Psoas muscle (tissue), 7 donors: ENCODE measurements at regions not wholly inside any gene's neighbourhood (a gene's known extent, or its start where the extent isn't known, plus 50 kb on each side); places are given as distances from the start of the nearest gene placed in this dataset.

Source experiments
- ATAC-seq, 4 donors: fragments of 200-7000 bp; cut with Tn5 transposase; one replicate each; pipeline ENCODE4 v1.9.1; 2020; ENCODE audit warnings: moderate library complexity in 3 of 4, mild to moderate bottlenecking in 2 of 4
- DNase-seq, 2 donors: peaks; one replicate each; pipeline ENCODE4 v3.0.0-alpha.2; 2020
- H3K27ac ChIP-seq: fragments of 200-600 bp; one replicate; pipeline ENCODE4 v1.8.0; 2022
- H3K27me3 ChIP-seq, 3 donors: fragments of 200-600 bp in 1 of 3; one replicate each; pipeline versions ENCODE4 v1.6.1 to v1.8.0; 2013 to 2022; ENCODE audit warnings: low read length in 2 of 3, mild to moderate bottlenecking in 2 of 3, moderate library complexity in 1 of 3; ENCODE audit not compliant: insufficient read depth in 3 of 3
- H3K36me3 ChIP-seq, 2 donors: fragments of 200-600 bp in 1 of 2; one replicate each; pipeline versions ENCODE4 v1.6.1 to v1.8.0; 2013 to 2022; ENCODE audit warnings: low read depth in 1 of 2, mild to moderate bottlenecking in 1 of 2, moderate library complexity in 1 of 2; ENCODE audit not compliant: insufficient read depth in 1 of 2
- H3K4me1 ChIP-seq: fragments of 200-600 bp; one replicate; pipeline ENCODE4 v1.8.0; 2022
- H3K4me3 ChIP-seq: fragments of 200-600 bp; one replicate; pipeline ENCODE4 v1.8.0; 2022; ENCODE audit warnings: mild to moderate bottlenecking
- H3K9me3 ChIP-seq: fragments of 200-600 bp; one replicate; pipeline ENCODE4 v1.8.0; 2022
- WGBS, 3 donors: extraction: QIAGEN DNeasy Blood & Tissue Kit; methylation state at CpG; one replicate each; pipeline versions ENCODE4 v1.1.6 to v1.1.7; 2013; 5-methylcytosine and 5-hydroxymethylcytosine counted together
- intact Hi-C, 2 donors: fragments of 100-400 bp; cut with DNase I; formaldehyde crosslinking; loops; one replicate each; pipeline versions ENCODE4 v1.11.0 to v1.14.2; 2022
- TF ChIP-seq, protein P1 (sequence below): fragments of 200-600 bp; IDR thresholded peaks from one replicate; pipeline ENCODE4 v1.8.0; 2022; ENCODE audit warnings: antibody characterized with exemption
- donor health status: healthy with polysubstance abuse.
- donor health status: DM: no; HTN: no; CAD: no; lungs with moderate emphysema.
- donor health status: Bipolar disorder and iron deficiency.
- donor health status: healthy.
- donor health status: DM: yes; HTN: yes; CAD: no.
- donor health status: DM: no; HTN: no; CAD: no.
- donor health status: DM: yes; HTN: yes; CAD: no.

DNA sequence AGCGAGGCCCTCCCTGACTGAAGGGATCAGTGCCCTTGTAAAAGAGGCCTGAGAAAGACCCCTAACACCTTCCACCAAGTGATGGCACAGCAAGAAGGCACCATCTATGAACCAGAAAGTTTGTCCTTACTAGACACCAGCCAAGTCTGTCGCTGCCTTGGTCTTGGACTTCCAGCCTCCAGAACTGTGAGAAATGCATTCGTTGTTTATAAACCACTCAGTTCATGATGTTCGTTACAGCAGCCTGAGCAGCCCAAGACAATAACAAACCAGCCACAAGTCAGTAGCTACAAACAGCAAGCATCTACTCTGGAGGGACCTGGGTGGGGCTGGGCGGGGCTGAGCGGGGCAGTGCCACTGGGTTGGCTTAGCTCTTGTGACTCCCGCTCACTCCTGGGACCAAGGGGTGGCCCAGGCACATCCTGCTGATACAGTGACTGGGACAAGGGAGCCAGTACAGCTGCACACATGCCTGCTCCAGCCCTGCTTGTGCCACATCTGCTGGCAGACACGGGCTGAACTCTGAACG is 234.9 kb downstream of the IRF8 start:
- no peaks in the 10 kb centered on the region for H3K36me3 ChIP-seq
- H3K27me3 ChIP-seq = peaks cover 0 to 1% (median 0%) of the 10 kb centered on the region in 3 donors
- 77 to 81% (median 77%) methylated on average over 9 of the region's 9 CpGs for WGBS, 3 donors
- no peaks in the 10 kb centered on the region for H3K9me3 ChIP-seq
- H3K4me1 ChIP-seq = no peaks in the 10 kb centered on the region
- TF ChIP-seq, protein P1, sequence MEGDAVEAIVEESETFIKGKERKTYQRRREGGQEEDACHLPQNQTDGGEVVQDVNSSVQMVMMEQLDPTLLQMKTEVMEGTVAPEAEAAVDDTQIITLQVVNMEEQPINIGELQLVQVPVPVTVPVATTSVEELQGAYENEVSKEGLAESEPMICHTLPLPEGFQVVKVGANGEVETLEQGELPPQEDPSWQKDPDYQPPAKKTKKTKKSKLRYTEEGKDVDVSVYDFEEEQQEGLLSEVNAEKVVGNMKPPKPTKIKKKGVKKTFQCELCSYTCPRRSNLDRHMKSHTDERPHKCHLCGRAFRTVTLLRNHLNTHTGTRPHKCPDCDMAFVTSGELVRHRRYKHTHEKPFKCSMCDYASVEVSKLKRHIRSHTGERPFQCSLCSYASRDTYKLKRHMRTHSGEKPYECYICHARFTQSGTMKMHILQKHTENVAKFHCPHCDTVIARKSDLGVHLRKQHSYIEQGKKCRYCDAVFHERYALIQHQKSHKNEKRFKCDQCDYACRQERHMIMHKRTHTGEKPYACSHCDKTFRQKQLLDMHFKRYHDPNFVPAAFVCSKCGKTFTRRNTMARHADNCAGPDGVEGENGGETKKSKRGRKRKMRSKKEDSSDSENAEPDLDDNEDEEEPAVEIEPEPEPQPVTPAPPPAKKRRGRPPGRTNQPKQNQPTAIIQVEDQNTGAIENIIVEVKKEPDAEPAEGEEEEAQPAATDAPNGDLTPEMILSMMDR = no peak
- DNase-seq (no peak), ATAC-seq (no peak)
- no peak overlapping the region for H3K27ac ChIP-seq
- intact Hi-C loops = no loop called here
- H3K4me3 ChIP-seq = no peak overlapping the region

DNA sequence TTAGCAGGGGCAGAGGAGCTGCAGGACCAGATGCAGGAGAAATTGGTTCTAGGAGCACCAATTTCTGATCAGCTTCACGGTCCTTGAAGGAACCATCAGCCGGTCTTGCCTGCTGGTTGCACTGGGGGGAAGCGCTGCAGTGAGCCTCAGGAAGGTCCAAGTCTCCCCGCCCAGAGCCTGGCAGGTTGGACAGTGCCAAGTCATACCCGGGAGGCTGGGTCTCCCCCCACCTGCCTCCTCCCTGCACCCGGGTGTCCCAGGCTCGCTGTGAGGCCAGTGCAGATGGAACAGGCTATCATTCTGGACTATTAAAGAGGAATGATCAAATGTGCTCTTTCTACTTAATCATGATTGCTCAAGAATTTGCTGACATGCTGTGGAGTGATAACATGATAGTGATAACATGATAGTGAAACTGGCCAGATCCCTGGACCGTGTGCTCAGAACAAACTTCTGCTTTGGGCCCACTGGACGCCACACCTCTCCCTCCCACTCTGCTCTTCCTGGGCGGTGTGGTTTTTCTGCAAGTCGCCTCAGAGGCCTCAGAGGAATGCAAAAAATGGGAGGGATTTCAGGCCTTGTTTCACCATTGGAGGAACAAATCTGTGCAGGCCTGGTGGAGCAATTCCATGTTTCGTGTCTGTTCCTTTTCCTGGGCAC is 236.0 kb downstream of the IRF8 start:
- intact Hi-C loops = no loop called here
- Histone ChIP-seq H3K27me3 (peaks cover 0 to 1% (median 0%) of the 10 kb centered on the region in 3 donors), H3K36me3 (no peaks in the 10 kb centered on the region), H3K4me3 (no peak overlapping the region), H3K27ac (no peak overlapping the region), H3K9me3 (no peaks in the 10 kb centered on the region), H3K4me1 (no peaks in the 10 kb centered on the region)
- DNase-seq (no peak), ATAC-seq (no peak)
- TF ChIP-seq, protein P1 = no peak
- WGBS, 3 donors = 68 to 76% (median 75%) methylated on average over 12 of the region's 12 CpGs

DNA sequence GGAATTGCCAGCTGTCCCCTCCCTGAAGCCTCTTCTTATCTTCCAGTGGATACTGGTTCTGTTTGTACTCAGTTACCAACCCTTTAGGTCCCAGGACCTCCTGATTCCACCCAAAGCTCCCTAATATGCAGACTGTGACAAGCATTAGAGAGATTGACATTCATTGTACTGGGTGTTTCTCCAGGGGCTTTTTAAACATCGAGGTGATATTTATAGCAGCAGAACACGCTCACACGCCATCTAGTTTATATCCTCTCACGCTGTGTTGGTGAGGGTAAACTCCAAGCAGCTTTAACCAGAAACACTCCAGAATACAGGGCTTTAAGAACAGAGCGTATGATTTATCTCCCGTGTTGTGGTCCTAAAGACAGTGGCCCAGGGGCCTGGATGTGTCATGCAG is 238.4 kb downstream of the IRF8 start:
- H3K27me3 ChIP-seq = peaks cover 0 to 1% (median 0%) of the 10 kb centered on the region in 3 donors
- no peaks in the 10 kb centered on the region for H3K4me1 ChIP-seq
- no peak overlapping the region for H3K27ac ChIP-seq
- DNase-seq (no peak), ATAC-seq (no peak)
- no peaks in the 10 kb centered on the region for H3K9me3 ChIP-seq
- WGBS, 3 donors = 59 to 63% (median 63%) methylated on average over 6 of the region's 6 CpGs
- no peak overlapping the region for H3K4me3 ChIP-seq
- TF ChIP-seq, protein P1 = no peak
- intact Hi-C loops = no loop called here
- H3K36me3 ChIP-seq = no peaks in the 10 kb centered on the region

DNA sequence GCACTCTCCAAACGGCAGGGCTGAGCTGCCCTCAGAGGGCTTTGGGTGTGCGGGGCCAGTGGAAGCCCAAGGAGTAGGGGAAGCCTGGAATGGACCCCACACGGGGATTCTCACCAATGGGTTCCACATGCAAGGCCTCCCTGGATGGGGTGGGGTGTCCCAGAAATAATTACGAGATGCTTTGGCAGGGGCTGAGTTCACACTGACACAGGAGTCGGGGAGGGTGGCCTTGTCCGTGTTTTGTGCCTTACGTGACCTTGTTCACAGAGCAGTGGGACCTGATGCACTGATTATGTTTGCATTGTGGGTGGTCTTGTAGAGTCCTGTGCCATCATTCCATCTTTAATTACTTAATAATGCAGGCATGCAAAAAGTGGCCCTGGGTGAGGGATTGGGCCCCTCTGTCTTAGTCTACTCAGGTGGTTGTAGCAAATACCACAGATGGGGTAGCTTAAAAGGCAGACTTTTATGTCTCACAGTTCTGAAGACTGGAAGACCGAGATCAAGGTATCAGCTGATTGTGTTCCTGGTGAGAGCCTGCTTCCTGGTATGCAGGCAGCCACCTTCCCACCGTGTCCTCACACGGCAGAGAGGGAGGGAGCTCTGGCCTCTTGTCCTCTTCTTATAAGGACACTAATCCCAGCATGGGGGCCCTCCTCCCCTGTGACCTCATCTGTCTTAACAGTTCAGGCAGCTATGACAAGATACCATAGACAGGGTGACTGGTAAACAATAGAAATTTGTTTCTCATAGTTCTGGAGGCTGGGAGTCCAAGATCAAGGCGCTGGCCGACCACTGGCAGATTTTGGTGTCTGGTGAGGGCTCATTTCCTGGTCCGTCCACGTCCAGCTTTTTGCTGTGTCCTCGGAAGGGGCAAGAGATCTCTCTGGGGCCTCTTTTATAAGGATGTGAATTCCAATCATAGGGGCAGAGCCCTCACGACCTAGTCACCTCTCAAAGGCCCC is 239.4 kb downstream of the IRF8 start:
- peaks cover 0 to 1% (median 0%) of the 10 kb centered on the region in 3 donors for H3K27me3 ChIP-seq
- ATAC-seq (no peak), DNase-seq (no peak)
- 62 to 73% (median 63%) methylated on average over 16 of the region's 16 CpGs for WGBS, 3 donors
- H3K36me3 ChIP-seq = no peaks in the 10 kb centered on the region
- TF ChIP-seq, protein P1 = no peak
- no peak overlapping the region for H3K27ac ChIP-seq
- H3K4me3 ChIP-seq = no peak overlapping the region
- H3K4me1 ChIP-seq = no peaks in the 10 kb centered on the region
- intact Hi-C loops = no loop called here
- H3K9me3 ChIP-seq = no peaks in the 10 kb centered on the region
